Fibroblast of mammary gland (primary cell): ENCODE measurements at regions not wholly inside any gene's neighbourhood (a gene's known extent, or its start where the extent isn't known, plus 50 kb on each side); places are given as distances from the start of the nearest gene placed in this dataset.

ENCODE experiments used
- DNase-seq: peaks from one replicate; pipeline ENCODE4 v3.0.0-alpha.2; 2010; ENCODE audit warnings: low read depth
- H3K4me3 ChIP-seq: 2 replicates; pipeline ENCODE4 v1.5.1; 2011; ENCODE audit warnings: low read depth, mild to moderate bottlenecking, low read length, moderate library complexity; ENCODE audit not compliant: control insufficient read depth
- CTCF ChIP-seq: conservative IDR thresholded peaks from 2 replicates; pipeline ENCODE4 v1.5.1; 2011; ENCODE audit warnings: low read depth, low read length, inconsistent platforms; ENCODE audit not compliant: control insufficient read depth, insufficient read depth

GRCh38 chr14:65329911-65330310, 82.6 kb upstream of the FUT8 start:
- H3K4me3 ChIP-seq = no peak overlapping the region
- no peak for TF ChIP-seq CTCF
- no peak for DNase-seq

- no peak overlapping the region for H3K4me3 ChIP-seq
- DNase-seq = no peak
- TF ChIP-seq CTCF = no peak
Measured at GRCh38 chr14:65330416-65330815, 82.1 kb upstream of the FUT8 start.

GRCh38 chr14:65331652-65332051, 80.9 kb upstream of the FUT8 start:
- no peak for TF ChIP-seq CTCF
- no peak overlapping the region for H3K4me3 ChIP-seq
- no peak for DNase-seq

DNA sequence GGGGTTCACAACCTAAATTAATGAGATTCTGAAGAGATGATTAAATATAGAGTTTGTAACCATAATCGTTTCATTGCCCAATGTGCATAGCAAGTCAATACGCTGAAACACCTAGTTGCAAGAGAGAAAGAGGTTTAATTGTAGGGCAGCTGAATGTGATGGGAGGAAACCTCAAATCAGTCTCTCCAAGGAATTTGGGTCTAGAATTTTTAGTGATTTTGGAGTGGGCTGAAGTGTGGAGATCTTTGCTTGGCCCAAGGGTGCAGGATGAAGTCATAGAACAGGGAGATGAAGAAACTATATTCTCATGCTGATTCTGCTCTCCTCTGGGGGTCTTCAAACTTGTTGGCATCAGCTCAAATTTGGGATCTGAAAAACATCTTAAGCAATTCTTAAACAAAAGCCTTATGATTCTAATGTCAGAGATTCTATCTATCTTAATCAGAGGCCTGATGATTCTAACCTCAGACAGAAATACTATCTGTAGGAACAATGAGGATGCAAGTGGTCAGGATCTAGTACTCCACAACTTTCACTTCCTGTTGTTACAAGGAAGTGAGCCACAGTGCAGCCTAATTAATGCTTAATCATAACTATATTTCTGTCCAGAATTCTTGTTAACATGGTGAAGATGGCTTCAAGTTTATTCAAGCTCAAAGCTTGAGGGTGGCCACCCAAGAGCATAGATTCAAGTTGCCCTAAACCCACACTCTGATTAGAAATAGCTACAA, 80.2 kb upstream of the FUT8 start:
- DNase-seq = peak; percentile 47

DNA sequence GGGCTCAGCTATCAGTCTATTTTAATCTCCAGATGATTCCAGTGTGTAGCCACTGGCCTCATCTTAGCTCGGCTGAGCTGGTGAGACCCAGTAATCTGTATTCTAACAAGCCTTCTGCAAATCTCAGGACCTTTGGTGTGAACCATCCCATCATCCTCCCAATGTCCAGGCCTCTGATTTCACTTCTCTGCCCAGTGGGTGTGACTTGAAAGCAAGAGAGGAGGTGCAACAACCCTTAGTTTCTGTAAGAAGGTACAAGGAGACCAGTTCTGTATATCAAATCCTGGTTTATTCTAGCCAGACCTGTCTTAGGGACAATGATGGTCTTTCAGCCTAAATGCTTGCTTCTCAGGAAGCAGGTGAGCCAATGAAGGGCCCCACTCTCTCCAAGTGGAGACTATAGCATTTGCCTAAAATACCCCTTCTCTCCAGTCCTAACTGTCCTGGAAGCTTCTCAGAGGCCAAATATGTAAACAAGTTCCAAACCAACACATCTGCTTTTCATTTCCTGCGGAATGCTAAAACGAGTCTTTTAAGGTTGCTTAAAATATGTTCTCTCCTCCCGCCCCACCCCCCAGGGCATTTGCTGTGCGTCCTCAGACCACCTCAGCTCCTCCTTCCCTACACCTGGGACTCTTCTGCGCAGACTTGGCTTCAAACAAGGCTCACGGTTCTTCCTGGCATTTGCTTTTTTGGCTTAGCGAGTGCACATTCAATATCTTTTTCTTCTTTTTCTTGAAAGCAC, 78.4 kb upstream of the FUT8 start:
- DNase-seq = peak; percentile 89
- TF ChIP-seq CTCF = no peak
- H3K4me3 ChIP-seq = no peak overlapping the region

More for the DNA sequence above, 80.2 kb upstream of the FUT8 start:
- no peak overlapping the region for H3K4me3 ChIP-seq
- TF ChIP-seq CTCF = no peak

- H3K4me3 ChIP-seq = no peak overlapping the region
- no peak for TF ChIP-seq CTCF
- no peak for DNase-seq
Measured at GRCh38 chr14:65334765-65335410, 77.6 kb upstream of the FUT8 start.
